HepG2 (cell line): ENCODE measurements at regions not wholly inside any gene's neighbourhood (a gene's known extent, or its start where the extent isn't known, plus 50 kb on each side); places are given as distances from the start of the nearest gene placed in this dataset.

Experiments used
- ATAC-seq: fragments of 200-7000 bp; cut with Tn5 transposase; 3 replicates; pipeline ENCODE4 v1.9.1; 2020; ENCODE audit warnings: mild to moderate bottlenecking, moderate library complexity
- BruUV-seq: library from RNA; stranded (reverse); fragments of 400-500 nt; replicated peaks from 2 replicates; lab custom pipeline; 2021; lab: Mats Ljungman, UMichigan
- CTCF ChIA-PET: fragments of 300-600 bp; formaldehyde crosslinking; extraction: SDS; loops from one replicate; lab custom pipeline; 2021; ENCODE audit warnings: low total read pairs, inconsistent platforms, low intra/inter-chr PET ratio; lab: Yijun Ruan, JAX
- POLR2A ChIA-PET: fragments of 350-600 bp; sonication (Branson Sonifier 250); formaldehyde crosslinking; loops from one replicate; lab custom pipeline; 2020; ENCODE audit warnings: antibody characterized with exemption, inconsistent platforms; lab: Yijun Ruan, JAX
- DNase-seq: peaks from one replicate; pipeline ENCODE4 v3.0.0-alpha.2; 2015; ENCODE audit warnings: low spot score
- FAIRE-seq: peaks from 3 replicates; lab custom pipeline; 2011; peaks lifted over from hg19 to GRCh38; lab: Jason Lieb, UNC
- H2AFZ ChIP-seq: one replicate; pipeline ENCODE4 v1.6.1; 2011; ENCODE audit warnings: low read length, inconsistent platforms
- H3K27ac ChIP-seq: fragments of 300-600 bp; 3 replicates; pipeline ENCODE4 v1.8.0; 2011; ENCODE audit warnings: mixed run types, mild to moderate bottlenecking, mixed read lengths, low read length, inconsistent platforms; ENCODE audit not compliant: insufficient read depth; ENCODE audit errors: extremely low read length
- H3K27me3 ChIP-seq, 2 experiments: fragments of 200-600 bp in 1 of 2; 2 replicates in 1 of 2; 3 replicates in 1 of 2; pipeline versions ENCODE4 v1.6.0 to v1.8.0; 2011; ENCODE audit warnings: low read length in 2 of 2, mild to moderate bottlenecking in 2 of 2, moderate library complexity in 2 of 2, inconsistent platforms in 1 of 2; ENCODE audit not compliant: insufficient read depth in 2 of 2, control insufficient read depth in 1 of 2
- H3K36me3 ChIP-seq, 2 experiments: fragments of 200-600 bp in 1 of 2; replicated peaks in 1 of 2; 2 replicates in 1 of 2; 3 replicates in 1 of 2; pipeline versions ENCODE4 v1.5.1 to v1.8.0; 2011; ENCODE audit warnings: low read length in 2 of 2, inconsistent platforms in 1 of 2; ENCODE audit not compliant: insufficient read depth in 2 of 2, control insufficient read depth in 1 of 2
- H3K4me1 ChIP-seq: 2 replicates; pipeline ENCODE4 v1.5.1; 2012; ENCODE audit warnings: low read length, inconsistent platforms; ENCODE audit not compliant: insufficient read depth
- H3K4me2 ChIP-seq: 2 replicates; pipeline ENCODE4 v1.6.0; 2011; ENCODE audit warnings: low read depth, low read length, inconsistent platforms
- H3K4me3 ChIP-seq, 3 experiments: fragments of 200-600 bp in 1 of 3; sonication (generic), shearing (Covaris generic) in 1 of 3; replicated peaks in 1 of 3; 2 replicates each; pipeline ENCODE4 v1.5.1; 2011 to 2016; ENCODE audit warnings: low read length in 3 of 3, inconsistent platforms in 2 of 3, low read depth in 2 of 3, mild to moderate bottlenecking in 2 of 3, control low read depth in 1 of 3, mixed read lengths in 1 of 3; ENCODE audit not compliant: insufficient read depth in 1 of 3
- H3K79me2 ChIP-seq: one replicate; pipeline ENCODE4 v1.6.1; 2011; ENCODE audit warnings: low read length, inconsistent platforms; ENCODE audit not compliant: insufficient read depth
- H3K9ac ChIP-seq: 2 replicates; pipeline ENCODE4 v1.6.0; 2011; ENCODE audit warnings: mild to moderate bottlenecking, low read depth, low read length, inconsistent platforms; ENCODE audit not compliant: insufficient read depth
- H3K9me3 ChIP-seq: 2 replicates; pipeline ENCODE4 v1.5.1; 2012; ENCODE audit warnings: mild to moderate bottlenecking, low read length
- H4K20me1 ChIP-seq: 2 replicates; pipeline ENCODE4 v1.6.0; 2011; ENCODE audit warnings: inconsistent platforms, mild to moderate bottlenecking, low read length, moderate library complexity; ENCODE audit not compliant: insufficient read depth
- ARID2 ChIP-seq: sonication (generic); formaldehyde crosslinking; IDR thresholded peaks from 2 replicates; pipeline ENCODE4 v1.8.1; 2022; ENCODE audit warnings: mild to moderate bottlenecking, missing genetic modification reagents, borderline replicate concordance
- ASH2L ChIP-seq: fragments of 300-600, 200-600 bp; sonication (generic); IDR thresholded peaks from 2 replicates; pipeline ENCODE4 v1.7.0; 2017; ENCODE audit warnings: low read depth, mild to moderate bottlenecking, moderate library complexity, mixed read lengths, low read length; ENCODE audit not compliant: insufficient read length
- FOXA3 ChIP-seq: IDR thresholded peaks from 2 replicates; pipeline ENCODE4 v1.6.1; 2016; ENCODE audit warnings: missing genetic modification reagents, missing compliant biosample characterization
- HOXA7 ChIP-seq: sonication (generic); formaldehyde crosslinking; IDR thresholded peaks from 2 replicates; pipeline ENCODE4 v1.8.1; 2022; ENCODE audit warnings: mild to moderate bottlenecking, missing genetic modification reagents, moderate library complexity
- IKZF1 ChIP-seq: fragments of 450-650 bp; IDR thresholded peaks from 2 replicates; pipeline ENCODE4 v1.7.1; 2016
- KDM5B ChIP-seq: sonication (generic); formaldehyde crosslinking; IDR thresholded peaks from 2 replicates; pipeline ENCODE4 v1.4.0; 2020; ENCODE audit warnings: missing genetic modification reagents, mild to moderate bottlenecking, borderline replicate concordance
- ZNF17 ChIP-seq: sonication (generic); formaldehyde crosslinking; IDR thresholded peaks from 2 replicates; pipeline ENCODE4 v1.5.0; 2020; ENCODE audit warnings: mild to moderate bottlenecking, missing genetic modification reagents
- ZNF235 ChIP-seq: sonication (generic); formaldehyde crosslinking; IDR thresholded peaks from 2 replicates; pipeline ENCODE4 v1.8.1; 2023; ENCODE audit warnings: mild to moderate bottlenecking, missing genetic modification reagents, borderline replicate concordance
- WGBS: methylation state at CpG from one replicate; pipeline ENCODE4 v1.1.6; 2017; ENCODE audit warnings: low lambda C conversion rate; 5-methylcytosine and 5-hydroxymethylcytosine counted together
- in situ Hi-C: cut with HindIII; loops from 2 replicates; pipeline ENCODE4 v1.10.0; 2017; ENCODE audit warnings: low pct_unique_long_range_greater_than_20kb; ENCODE audit not compliant: extremely low pct_ligation_motif_present
- intact Hi-C: fragments of 100-400 bp; cut with micrococcal nuclease; formaldehyde crosslinking; loops from one replicate; pipeline ENCODE4 v1.10.0; 2022; ENCODE audit not compliant: unreplicated experiment
- TF ChIP-seq, protein P1 (sequence below): sonication (generic); formaldehyde crosslinking; IDR thresholded peaks from 2 replicates; pipeline ENCODE4 v1.4.0; 2020; ENCODE audit warnings: missing genetic modification reagents
- TF ChIP-seq, protein P2 (sequence below): sonication (generic); formaldehyde crosslinking; conservative IDR thresholded peaks from 2 replicates; pipeline ENCODE4 v1.4.0; 2020; ENCODE audit warnings: mild to moderate bottlenecking, missing genetic modification reagents, moderate library complexity
- TF ChIP-seq, protein P3 (sequence below): IDR thresholded peaks from 2 replicates; pipeline ENCODE4 v1.6.1; 2016; ENCODE audit warnings: mild to moderate bottlenecking, missing biosample characterization, missing genetic modification reagents
- TF ChIP-seq, protein P4 (sequence below): sonication (generic); formaldehyde crosslinking; IDR thresholded peaks from 2 replicates; pipeline ENCODE4 v1.4.0; 2020; ENCODE audit warnings: mild to moderate bottlenecking, low read depth, missing genetic modification reagents

DNA sequence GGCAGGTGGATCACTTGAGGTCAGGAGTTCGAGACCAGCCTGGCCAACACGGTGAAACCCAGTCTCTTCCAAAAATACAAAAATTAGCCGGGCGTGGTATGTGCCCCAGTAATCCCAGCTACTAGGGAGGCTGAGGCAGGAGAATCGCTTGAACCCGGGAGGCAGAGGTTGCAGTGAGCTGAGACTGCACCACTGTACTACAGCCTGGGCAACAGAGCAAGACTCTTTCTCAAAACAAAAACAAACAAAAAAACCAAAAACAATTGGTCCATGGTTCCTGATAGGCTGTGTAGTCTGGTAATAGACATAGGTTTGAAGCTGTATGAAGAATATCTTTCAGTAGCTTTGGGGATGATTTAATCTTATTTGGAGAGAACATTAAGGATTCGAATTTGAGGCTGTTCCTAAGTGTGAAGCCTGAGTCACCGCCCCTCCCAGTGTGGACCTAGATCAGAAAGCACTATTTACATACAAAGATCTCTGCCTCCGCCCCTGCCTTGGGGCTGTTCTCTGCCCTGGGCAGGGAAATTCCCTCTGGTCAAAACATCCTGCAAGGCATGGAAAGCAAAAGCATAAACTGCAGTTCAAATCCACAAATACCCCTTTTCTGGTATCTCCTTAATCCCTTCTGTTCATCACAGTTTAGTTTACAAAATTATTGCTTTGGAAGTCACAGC, 52.8 kb upstream of the PMAIP1 start:
- Histone ChIP-seq H3K9ac (no peak overlapping the region), H3K79me2 (no peaks in the 10 kb centered on the region), H3K4me3 (no peak overlapping the region), H4K20me1 (no peaks in the 10 kb centered on the region), H3K27ac (no peak overlapping the region), H3K4me1 (peaks cover 8% of the 10 kb centered on the region; the same call in 1 of the 2 replicates), H3K4me2 (no peak overlapping the region), H3K9me3 (no peaks in the 10 kb centered on the region), H2AFZ (no peak overlapping the region), H3K36me3 (no peaks in the 10 kb centered on the region), H3K27me3 (no peaks in the 10 kb centered on the region; a peak in 1 of 5 replicates)
- FAIRE-seq (no peak), DNase-seq (no peak), ATAC-seq (peak; percentile 70; the same call in 2 of the 3 replicates)
- in situ Hi-C loops (loop anchor here (25.0 kb wide), 1 partner anchor 690 kb away; no protein-coding TSS in a partner anchor), intact Hi-C loops (no loop called here)
- no peak for TF ChIP-seq ZNF235 (CRISPR knock-in tag)
- TF ChIP-seq FOXA3 (CRISPR knock-in tag), result no peak
- no peak for TF ChIP-seq KDM5B (CRISPR knock-in tag)
- BruUV-seq, result no TSS peak
- POLR2A ChIA-PET, result no interaction called here
- CTCF ChIA-PET, result no interaction called here
- 36% methylated on average over 8 of the region's 9 CpGs for WGBS

DNA sequence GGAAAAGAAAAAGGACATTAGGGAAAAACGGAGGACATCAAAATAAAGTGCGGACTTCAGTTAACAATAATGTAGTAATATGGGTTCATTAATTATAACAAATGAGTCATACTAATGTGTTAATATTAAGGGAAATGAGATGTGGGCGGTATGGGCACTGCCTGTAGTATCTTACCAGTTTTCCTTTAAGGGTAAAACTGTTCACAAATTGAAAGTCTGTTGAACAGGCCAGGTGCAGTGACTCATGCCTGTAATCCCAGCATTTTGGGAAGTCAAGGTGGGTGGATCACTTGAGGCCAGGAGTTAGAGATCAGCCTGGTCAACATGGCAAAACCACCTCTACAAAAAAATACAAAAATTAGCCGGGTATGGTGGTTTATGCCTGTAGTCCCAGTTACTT, 56.8 kb upstream of the PMAIP1 start:
- peaks cover 8% of the 10 kb centered on the region; the same call in 1 of the 2 replicates for H3K4me1 ChIP-seq
- intact Hi-C loops (no loop called here), in situ Hi-C loops (loop anchor here (25.0 kb wide), 1 partner anchor 694 kb away; no protein-coding TSS in a partner anchor)
- no peaks in the 10 kb centered on the region for H3K36me3 ChIP-seq
- WGBS, result 4% methylated on average over 4 of the region's 4 CpGs
- FAIRE-seq, result no peak
- H3K9me3 ChIP-seq, result no peaks in the 10 kb centered on the region
- H3K79me2 ChIP-seq, result no peaks in the 10 kb centered on the region
- no peaks in the 10 kb centered on the region; a peak in 1 of 5 replicates for H3K27me3 ChIP-seq
- ChIA-PET CTCF (no interaction called here), POLR2A (no interaction called here)
- no TSS peak for BruUV-seq
- H3K4me3 ChIP-seq, result no peak overlapping the region
- no peaks in the 10 kb centered on the region for H4K20me1 ChIP-seq
- DNase-seq, result no peak
- H3K9ac ChIP-seq, result no peak overlapping the region
- H2AFZ ChIP-seq, result no peak overlapping the region
- H3K27ac ChIP-seq, result no peak overlapping the region
- H3K4me2 ChIP-seq, result no peak overlapping the region
- ATAC-seq, result no peak
- TF ChIP-seq, protein P1, sequence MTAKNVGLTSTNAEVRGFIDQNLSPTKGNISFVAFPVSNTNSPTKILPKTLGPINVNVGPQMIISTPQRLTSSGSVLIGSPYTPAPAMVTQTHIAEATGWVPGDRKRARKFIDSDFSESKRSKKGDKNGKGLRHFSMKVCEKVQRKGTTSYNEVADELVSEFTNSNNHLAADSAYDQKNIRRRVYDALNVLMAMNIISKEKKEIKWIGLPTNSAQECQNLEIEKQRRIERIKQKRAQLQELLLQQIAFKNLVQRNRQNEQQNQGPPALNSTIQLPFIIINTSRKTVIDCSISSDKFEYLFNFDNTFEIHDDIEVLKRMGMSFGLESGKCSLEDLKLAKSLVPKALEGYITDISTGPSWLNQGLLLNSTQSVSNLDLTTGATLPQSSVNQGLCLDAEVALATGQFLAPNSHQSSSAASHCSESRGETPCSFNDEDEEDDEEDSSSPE, result no peak
- TF ChIP-seq IKZF1, result no peak
- TF ChIP-seq, protein P2, sequence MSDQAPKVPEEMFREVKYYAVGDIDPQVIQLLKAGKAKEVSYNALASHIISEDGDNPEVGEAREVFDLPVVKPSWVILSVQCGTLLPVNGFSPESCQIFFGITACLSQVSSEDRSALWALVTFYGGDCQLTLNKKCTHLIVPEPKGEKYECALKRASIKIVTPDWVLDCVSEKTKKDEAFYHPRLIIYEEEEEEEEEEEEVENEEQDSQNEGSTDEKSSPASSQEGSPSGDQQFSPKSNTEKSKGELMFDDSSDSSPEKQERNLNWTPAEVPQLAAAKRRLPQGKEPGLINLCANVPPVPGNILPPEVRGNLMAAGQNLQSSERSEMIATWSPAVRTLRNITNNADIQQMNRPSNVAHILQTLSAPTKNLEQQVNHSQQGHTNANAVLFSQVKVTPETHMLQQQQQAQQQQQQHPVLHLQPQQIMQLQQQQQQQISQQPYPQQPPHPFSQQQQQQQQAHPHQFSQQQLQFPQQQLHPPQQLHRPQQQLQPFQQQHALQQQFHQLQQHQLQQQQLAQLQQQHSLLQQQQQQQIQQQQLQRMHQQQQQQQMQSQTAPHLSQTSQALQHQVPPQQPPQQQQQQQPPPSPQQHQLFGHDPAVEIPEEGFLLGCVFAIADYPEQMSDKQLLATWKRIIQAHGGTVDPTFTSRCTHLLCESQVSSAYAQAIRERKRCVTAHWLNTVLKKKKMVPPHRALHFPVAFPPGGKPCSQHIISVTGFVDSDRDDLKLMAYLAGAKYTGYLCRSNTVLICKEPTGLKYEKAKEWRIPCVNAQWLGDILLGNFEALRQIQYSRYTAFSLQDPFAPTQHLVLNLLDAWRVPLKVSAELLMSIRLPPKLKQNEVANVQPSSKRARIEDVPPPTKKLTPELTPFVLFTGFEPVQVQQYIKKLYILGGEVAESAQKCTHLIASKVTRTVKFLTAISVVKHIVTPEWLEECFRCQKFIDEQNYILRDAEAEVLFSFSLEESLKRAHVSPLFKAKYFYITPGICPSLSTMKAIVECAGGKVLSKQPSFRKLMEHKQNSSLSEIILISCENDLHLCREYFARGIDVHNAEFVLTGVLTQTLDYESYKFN (CRISPR knock-in tag), result no peak
- no peak for TF ChIP-seq ARID2 (CRISPR knock-in tag)
- no peak for TF ChIP-seq ASH2L
- TF ChIP-seq ZNF17 (CRISPR knock-in tag), result no peak
- TF ChIP-seq, protein P3, sequence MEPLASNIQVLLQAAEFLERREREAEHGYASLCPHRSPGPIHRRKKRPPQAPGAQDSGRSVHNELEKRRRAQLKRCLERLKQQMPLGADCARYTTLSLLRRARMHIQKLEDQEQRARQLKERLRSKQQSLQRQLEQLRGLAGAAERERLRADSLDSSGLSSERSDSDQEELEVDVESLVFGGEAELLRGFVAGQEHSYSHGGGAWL, result no peak
- TF ChIP-seq HOXA7, result no peak
- TF ChIP-seq, protein P4, sequence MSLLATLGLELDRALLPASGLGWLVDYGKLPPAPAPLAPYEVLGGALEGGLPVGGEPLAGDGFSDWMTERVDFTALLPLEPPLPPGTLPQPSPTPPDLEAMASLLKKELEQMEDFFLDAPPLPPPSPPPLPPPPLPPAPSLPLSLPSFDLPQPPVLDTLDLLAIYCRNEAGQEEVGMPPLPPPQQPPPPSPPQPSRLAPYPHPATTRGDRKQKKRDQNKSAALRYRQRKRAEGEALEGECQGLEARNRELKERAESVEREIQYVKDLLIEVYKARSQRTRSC (CRISPR knock-in tag), result no peak
